DOHH2 (cell line): ENCODE measurements at regions not wholly inside any gene's neighbourhood (a gene's known extent, or its start where the extent isn't known, plus 50 kb on each side); places are given as distances from the start of the nearest gene placed in this dataset.

Source experiments
- EZH2phosphoT487 ChIP-seq: fragments of 200-600 bp; sonication (generic); IDR thresholded peaks from 2 replicates; pipeline ENCODE4 v1.6.1; 2017; ENCODE audit warnings: borderline replicate concordance, mild to moderate bottlenecking, antibody characterized with exemption, low read length, moderate library complexity, mixed read lengths
- TF ChIP-seq, protein P1 (sequence below): fragments of 200-600 bp; sonication (generic); IDR thresholded peaks from one replicate; pipeline ENCODE4 v1.5.1; 2014; ENCODE audit warnings: antibody characterized with exemption, mild to moderate bottlenecking, low read depth, low read length; ENCODE audit not compliant: poor library complexity, severe bottlenecking

DNA sequence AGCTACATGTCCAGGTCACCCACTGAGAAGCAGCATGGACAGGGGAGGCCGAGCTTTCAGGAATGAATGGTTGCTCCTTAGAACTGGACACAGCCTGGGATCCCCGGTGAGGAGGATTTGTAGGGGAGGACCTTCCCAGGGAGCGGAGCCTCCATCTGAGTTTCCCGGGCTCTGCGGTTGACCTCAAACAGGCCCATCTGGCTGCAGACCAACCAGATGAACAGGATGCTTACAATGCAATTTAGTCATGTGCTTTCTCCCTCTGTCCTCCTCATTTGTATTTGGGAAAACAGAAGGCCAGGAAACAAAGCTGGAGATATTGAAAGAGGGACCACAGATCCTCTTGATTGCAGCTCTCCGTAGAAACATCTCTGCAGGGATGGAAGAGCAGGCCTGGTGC is 104.8 kb downstream of the EMX2 start:
- TF ChIP-seq, protein P1, sequence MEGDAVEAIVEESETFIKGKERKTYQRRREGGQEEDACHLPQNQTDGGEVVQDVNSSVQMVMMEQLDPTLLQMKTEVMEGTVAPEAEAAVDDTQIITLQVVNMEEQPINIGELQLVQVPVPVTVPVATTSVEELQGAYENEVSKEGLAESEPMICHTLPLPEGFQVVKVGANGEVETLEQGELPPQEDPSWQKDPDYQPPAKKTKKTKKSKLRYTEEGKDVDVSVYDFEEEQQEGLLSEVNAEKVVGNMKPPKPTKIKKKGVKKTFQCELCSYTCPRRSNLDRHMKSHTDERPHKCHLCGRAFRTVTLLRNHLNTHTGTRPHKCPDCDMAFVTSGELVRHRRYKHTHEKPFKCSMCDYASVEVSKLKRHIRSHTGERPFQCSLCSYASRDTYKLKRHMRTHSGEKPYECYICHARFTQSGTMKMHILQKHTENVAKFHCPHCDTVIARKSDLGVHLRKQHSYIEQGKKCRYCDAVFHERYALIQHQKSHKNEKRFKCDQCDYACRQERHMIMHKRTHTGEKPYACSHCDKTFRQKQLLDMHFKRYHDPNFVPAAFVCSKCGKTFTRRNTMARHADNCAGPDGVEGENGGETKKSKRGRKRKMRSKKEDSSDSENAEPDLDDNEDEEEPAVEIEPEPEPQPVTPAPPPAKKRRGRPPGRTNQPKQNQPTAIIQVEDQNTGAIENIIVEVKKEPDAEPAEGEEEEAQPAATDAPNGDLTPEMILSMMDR, result no peak
- no peak for TF ChIP-seq EZH2phosphoT487
